22Rv1 (cell line): ENCODE measurements at regions not wholly inside any gene's neighbourhood (a gene's known extent, or its start where the extent isn't known, plus 50 kb on each side); places are given as distances from the start of the nearest gene placed in this dataset.

Experiments used
- ZFX ChIP-seq: fragments of 450-650 bp; IDR thresholded peaks from 2 replicates; pipeline ENCODE4 v1.6.1; 2017; ENCODE audit warnings: antibody characterized with exemption, borderline replicate concordance
- TF ChIP-seq, protein P1 (sequence below): fragments of 450-650 bp; IDR thresholded peaks from 2 replicates; pipeline ENCODE4 v1.5.1; 2017; ENCODE audit warnings: mild to moderate bottlenecking

DNA sequence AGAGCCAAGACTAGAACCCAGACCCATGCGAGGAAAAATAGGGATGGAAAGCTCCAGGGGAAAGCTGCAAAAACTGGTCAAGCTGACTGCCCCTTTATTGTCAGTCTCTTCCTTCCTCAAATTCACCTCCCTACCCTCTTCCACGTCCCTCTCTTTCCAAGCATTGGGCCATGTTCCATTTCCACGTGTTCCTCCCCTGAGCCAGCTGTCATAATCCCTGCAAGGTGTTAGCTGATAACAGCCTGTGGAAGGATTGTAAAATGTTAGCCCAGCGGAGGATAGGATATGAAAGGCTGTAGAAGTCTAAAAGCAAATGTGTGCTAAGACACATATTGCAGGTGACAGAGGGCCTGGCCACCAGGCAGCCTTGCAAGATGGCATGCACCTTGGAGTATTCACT, 88.0 kb upstream of the MAX start:
- TF ChIP-seq, protein P1, sequence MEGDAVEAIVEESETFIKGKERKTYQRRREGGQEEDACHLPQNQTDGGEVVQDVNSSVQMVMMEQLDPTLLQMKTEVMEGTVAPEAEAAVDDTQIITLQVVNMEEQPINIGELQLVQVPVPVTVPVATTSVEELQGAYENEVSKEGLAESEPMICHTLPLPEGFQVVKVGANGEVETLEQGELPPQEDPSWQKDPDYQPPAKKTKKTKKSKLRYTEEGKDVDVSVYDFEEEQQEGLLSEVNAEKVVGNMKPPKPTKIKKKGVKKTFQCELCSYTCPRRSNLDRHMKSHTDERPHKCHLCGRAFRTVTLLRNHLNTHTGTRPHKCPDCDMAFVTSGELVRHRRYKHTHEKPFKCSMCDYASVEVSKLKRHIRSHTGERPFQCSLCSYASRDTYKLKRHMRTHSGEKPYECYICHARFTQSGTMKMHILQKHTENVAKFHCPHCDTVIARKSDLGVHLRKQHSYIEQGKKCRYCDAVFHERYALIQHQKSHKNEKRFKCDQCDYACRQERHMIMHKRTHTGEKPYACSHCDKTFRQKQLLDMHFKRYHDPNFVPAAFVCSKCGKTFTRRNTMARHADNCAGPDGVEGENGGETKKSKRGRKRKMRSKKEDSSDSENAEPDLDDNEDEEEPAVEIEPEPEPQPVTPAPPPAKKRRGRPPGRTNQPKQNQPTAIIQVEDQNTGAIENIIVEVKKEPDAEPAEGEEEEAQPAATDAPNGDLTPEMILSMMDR: no peak
- TF ChIP-seq ZFX: no peak
